SIG-M5 (cell line): ENCODE measurements at regions not wholly inside any gene's neighbourhood (a gene's known extent, or its start where the extent isn't known, plus 50 kb on each side); places are given as distances from the start of the nearest gene placed in this dataset.

Source experiments
- DNase-seq: peaks from one replicate; lab custom pipeline; 2025; lab: John Stamatoyannopoulos, UW

DNA sequence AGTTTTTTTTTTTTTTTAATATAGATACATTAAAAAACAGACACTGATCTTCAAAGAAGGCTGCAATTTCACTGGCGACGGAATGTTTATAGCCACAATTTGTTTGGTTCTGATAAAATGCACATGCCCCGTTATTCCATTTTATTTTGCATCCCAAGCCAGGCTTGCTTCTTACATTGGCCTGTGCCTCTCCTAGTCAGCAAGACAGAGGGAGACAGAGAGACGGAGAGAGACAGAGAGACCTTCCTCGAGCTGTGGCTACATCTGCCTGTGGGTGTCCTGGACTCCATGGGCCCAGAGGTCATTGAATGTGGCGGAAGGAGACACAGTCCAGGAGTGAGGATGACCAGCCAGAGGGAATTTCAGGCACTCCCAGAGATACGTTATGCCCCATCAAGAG lies 926.6 kb downstream of the VRK1 start:
- DNase-seq = no peak

DNA sequence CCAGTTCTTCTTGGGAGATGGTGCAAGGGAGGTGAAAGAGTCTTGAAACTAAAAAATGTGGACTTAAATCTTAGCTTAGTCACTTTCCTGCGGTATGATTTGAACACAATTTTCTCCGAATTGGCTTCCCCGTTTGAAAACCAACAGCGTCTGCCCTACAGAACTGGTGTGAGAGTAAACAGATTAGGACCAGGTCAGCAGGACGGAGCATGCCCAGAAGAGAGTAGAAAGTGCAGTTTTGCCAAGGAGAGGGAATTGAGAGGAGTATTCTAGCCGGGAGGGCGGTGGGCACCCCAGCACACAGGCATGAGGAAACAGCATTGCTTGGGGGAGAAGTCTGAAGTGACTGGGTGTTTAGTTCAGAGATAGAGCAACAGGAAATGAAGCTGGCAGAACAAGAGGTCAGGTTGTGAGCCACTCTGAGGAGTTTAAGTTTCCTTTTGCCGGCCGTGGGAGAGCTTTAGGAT lies 927.1 kb downstream of the VRK1 start:
- DNase-seq = no peak

DNA sequence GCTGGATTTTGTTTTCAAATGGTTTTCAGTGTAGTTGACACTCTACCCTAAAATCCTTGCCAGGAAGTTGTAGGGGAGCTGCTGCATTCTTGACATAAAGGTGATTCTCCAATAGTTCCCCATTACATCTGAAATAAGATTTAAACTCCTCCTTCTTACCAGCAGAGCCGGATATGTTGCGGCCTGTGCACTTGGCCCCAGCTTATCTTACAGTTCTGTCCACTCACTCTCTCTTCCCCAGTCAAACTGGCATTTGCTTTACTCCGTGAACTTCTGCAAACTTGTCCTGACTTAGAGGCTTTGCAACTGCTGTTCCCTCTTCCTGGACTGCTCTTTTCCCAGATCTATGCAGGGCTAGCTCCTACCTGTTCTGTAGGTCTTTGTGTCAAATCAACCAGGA lies 929.5 kb downstream of the VRK1 start:
- DNase-seq = no peak

DNA sequence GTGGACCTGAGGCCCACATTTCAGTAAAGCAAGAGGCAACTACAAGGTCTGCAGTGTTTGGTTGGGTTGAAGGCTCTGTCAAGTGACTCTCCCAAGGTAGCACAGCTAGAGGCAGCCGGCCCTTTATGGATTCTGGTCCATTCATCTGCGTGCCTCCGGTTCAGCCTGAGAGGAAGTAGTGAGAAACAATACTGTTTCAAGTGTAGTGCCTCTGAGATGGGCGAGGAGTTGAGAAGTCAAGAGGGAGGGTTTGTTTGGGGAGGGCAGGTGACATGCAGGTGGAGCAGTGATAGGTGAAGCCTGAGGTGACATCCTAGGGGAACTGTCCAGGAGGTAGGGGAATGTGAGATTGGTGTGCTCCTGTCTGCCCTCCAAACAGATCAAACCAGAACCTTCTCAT lies 933.5 kb downstream of the VRK1 start:
- DNase-seq = no peak

DNA sequence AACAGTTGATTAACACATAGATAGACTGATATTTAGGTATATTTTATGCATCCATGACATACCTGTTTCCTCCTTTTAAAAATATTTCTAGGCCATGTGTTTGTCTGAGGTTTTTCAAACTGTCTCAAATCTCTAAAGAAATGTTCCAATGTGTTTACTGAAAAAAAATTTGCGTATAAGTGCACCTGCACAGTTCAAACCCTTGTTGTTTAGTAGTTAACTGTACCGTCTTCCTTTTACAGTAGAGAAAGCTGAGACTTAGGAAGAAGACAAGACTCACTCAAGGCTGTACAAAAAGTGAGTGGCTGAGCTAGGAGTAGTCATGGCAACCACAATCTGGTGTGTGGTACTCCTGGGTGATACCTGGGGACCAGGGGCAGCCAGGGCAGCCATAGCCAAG lies 934.6 kb downstream of the VRK1 start:
- DNase-seq = no peak

DNA sequence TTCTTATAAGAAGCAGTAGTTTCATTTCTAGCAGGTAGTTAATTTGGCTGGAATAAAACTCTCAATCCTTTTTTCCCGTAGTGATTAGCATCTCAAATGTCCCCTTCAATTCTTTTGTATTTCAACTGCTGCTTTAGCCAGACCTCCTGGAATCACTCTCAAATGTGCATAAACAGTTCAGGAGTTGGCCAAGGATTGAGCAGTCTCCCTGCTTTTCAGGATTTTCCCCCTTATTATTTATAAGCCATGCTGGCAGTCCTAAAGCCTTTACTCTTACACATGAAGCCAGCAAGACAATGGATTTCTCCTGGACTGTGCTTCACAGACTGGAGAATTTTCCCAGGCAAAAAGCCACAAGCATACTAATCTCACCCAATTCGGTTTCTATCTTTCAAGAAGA lies 950.1 kb downstream of the VRK1 start:
- no peak for DNase-seq

DNA sequence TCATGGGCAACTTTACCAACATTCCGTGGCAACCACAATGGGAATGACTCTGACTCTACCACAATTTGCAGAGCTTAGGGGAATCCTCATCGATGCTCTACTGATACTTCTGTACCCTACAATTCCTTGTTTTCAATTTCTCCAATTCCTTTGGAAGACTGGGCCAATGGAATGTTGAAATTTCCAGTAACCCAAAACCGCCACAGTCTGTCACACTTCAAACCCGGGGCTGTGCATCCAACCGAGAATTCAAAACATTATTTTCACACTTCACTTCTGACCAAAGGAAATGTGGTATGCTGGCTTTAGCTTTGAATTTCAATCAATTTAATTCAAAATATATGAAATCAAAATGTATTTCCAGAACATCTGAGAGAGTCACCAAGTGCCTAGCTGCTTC lies 951.4 kb downstream of the VRK1 start:
- no peak for DNase-seq

DNA sequence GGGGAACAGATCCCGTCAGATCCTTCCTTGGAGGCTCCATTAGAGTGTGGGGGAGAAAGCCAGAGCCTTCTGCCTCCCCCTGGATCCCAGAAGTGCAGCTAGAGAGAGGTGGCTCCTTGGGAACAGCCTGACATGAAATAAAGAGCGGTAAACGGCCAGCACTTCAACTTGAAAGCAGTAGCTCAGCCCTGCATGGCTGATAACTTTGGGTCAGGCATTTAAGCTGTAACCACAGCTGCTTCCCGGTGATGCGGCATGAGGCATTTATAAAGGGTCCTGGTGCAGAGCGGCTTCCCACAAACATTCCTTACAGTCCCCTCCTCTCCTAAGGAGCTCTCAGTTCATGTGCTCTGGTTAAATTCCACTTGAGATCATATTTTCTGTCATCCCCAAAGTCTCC lies 960.3 kb downstream of the VRK1 start:
- DNase-seq = no peak

DNA sequence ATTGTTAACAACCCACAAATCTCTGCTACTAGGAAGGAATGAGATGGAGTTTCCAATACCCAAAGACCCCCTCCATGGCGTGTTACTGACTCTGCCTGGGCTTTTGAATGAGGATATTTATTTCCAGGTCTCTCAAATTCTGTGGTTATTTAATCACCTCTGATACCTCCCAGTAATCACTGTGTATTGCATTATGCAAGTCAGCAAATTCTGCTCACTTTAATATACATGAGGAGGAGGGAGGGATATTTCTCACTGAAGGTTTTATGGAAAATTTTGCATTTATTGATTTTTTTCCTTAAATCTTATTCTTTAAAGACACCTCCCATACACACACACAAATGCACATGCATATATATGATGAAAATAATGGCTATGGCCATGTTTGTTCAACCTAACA lies 962.9 kb downstream of the VRK1 start:
- no peak for DNase-seq

DNA sequence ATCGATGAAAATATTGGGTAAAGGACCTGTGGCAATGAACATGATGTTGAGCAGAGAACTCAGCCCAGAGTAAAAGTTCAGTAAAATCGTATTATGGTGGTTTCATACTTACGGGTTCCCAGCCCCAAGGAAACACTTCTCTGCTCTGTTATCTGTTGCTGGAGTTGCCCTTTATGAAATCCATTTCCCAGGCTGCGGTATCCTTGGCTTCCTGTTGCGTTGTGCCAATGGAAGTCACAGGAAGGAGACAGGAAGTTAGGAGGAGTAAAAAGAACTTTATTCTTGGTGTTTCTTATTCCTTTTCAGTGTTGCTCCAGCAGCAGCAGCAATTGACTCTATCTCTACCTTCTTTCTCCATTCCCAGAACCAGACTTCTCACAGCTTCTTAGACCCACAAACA lies 965.2 kb downstream of the VRK1 start:
- DNase-seq = no peak

DNA sequence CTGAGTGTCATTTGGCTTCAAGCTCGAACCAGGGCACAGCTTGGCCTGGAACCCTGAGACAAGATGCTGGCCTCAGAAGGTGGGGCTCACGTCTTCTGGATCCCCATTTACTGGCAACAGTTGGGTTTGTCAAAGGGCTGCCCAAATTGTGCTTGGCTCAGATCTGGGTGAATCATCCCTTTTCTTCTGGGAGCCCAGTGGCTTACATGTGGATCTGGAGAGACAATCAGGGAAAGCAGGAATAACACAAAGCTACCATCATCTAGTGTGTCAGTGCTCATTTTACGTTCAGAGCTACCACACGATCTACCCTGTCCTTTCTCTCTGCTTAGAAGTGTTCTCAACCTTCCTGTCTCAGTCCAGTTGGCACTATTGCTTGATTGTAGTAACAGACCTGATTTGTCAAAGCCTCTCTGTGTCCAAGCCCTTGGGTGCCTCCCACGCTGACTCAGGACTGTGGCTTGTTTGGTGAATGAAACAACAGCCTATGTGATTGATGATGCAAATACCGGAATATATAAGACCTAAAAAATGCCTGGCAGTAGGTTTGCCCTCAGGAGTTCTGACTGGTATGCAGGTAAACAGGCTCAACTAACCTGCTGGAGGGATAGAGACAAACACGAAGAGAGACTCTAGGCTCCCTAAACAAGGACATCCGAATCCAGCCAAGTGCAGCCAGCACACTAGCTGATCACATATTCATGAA lies 974.3 kb downstream of the VRK1 start:
- DNase-seq = no peak

DNA sequence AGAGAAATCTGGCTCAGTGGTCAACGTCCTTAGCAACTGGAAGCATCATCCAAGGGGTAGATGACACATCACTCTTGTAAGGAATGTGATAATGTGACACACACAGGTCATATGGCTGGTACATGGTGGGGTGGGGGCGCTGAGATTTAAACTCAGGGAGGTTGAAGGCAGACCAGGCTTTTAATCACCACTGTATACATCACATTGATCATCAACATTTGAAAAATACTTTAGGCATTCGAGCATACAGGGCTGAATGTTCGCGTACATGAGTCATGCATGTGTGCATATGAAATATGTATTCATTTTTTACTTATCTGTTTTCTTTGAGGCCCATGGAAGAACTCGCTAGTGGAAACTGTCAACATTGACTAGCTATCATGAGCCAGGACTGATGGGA lies 976.4 kb downstream of the VRK1 start:
- no peak for DNase-seq

DNA sequence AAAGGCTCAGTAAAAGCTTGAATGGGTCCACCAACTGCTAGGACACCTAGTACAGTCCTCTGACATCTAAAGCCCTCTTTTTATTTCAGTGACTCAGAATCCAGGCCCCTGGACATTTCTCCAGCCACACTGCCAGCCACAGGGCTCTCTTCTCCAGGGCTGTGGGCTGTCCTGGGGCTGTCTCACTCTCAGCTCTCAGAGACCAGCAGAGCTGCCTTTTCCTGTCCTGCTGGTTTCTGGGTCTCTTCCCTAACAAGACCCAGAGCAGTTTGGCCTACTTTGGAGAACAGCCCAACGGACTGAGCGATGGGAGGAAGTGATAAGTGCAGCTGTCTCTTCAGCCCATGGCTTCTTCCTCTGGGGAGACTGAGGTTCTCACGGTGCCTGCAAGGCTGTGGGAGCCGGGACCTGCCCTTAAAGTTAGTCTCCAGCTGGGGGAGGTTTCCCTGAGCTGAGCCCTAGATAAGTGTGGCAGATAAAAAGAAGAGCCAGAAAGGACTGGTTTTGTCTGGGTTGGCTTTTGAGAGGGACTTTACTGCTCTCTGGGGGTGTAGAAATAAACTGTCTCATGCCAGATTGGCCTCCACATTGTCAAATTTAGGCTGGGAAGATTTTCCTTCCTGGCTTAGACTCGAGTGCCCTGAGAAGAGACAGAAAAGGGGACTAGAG lies 979.8 kb downstream of the VRK1 start:
- no peak for DNase-seq

DNA sequence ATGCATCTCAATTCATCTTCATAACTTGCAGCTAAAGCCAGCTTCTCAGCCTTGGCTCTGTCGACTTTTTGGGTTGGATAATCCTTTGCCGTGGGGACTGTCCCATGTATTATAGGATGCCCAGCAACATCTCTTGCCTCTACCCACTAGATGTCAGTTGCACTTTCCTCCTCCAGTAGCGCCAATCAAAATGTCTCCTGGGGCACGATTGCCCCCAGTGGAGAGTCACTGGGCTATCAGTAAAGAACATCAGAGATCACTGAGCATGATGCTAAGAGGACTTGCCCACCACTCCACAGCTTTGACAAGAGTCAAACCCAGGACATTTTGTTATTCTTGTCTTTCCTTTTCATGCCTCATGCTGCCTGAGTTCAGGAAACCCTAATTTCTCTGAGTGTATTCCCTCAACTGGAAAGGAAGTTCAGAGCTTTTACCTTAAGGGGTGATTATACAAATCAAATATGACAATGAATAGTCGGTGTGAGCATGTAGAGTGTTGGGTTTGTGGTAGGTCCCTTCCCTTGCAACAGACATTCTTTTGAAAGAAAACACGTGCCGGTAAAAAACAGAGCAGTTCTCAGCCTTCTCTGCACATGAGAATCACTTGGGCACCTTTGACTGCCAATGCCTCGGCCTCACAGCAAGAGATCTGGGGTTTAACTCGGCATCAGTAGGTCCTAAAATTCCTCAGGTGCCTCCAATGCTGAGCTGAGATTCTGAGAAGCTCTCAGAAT lies 980.6 kb downstream of the VRK1 start:
- DNase-seq = no peak

DNA sequence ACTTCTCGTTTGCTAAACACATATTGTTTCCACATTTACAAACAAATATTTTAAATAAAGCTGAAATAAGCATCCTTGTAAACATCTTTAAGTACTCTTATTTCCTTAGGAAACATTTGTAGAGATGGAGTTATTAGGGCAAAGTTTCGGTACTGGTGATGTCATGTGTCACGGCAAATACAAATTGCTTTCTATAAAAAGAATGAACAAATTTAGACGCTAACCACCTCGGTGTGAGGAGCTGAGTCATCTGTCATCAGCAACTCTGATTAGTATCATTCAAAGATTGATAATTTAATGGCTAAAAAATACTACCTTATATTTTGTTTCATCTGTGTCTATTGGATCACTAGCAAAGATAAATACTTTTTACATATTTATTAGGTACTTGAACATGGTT lies 982.0 kb downstream of the VRK1 start:
- DNase-seq = no peak

DNA sequence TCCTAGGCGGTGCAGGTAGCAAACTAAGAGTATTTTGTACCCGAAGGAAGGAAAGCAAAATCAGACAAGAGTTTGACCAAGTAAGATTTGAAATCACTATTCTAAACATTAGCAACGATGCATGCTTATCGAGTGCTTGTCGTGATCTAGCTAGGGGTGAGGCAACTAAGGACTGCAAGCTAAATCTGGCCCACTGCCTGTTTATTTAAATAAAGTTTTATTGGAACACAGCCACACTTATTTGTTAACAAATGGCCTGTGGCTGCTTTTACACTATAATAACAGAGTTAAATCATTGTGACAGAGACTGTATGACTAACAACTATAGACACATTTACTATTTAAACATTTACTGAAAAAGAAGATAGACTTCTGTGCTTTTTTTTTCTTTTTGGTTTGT lies 983.6 kb downstream of the VRK1 start:
- DNase-seq = no peak

DNA sequence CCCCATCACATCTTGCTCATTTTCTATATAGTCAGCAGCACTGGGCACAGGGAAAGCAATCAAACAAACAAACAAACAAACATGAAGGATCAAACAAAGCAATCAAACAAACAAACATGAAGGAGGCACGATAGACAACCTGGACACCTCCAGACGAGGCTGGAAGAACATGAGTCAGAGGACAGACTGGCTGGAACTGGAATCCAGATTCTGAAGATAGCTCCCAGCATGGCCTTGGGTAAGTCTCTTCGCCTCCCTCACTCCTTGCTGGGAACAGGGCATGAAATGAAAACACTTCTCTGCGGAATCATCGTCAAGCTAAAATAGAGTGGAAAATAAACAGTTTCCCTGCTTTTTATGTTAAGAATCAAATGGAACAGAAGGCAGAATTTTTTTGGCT lies 984.8 kb downstream of the VRK1 start:
- no peak for DNase-seq

DNA sequence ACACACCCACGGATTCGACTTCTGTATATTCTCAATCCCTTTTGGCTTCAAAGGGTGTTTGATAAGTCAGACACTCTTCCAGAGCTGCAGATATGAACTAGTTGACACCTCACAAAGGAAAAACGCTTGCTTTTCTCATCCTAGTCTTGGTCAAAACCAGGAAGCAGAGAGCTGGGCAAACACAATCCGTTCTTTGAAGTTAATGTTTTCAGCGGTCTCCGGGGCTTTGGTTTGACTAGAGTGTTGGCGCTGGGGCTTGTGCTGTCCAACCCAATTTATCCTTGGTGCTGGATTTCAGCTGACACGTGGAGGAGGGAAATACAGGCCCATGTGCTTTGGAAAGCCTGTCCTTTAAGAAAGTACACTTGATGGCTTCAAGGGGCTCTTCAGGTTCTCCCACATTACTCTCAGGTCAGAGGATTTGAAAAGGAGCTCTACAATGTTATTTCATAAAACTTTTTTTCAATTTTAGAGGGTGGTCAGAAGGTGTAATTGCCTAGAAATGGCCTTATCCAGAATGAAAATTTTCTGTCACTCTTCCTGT lies 985.8 kb downstream of the VRK1 start:
- no peak for DNase-seq

DNA sequence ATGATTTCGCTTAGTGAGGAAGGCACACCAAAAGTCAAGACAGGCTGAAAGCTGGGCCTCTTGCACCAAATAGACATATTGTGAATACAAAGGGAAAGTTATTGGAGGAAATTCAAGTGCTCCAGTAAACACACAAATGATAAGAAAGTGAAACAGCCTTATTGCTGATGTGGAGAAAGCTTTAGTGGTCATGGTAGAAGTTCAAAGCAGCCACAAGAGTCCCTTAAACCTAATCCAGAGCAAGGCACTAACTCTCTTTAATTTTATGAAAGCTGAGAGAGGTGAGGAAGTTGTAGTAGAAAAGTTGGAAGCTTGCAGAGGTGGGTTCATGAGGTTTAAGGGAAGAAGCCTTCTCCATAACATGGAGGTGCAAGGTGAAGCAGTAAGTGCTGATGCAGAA lies 988.3 kb downstream of the VRK1 start:
- DNase-seq = no peak

DNA sequence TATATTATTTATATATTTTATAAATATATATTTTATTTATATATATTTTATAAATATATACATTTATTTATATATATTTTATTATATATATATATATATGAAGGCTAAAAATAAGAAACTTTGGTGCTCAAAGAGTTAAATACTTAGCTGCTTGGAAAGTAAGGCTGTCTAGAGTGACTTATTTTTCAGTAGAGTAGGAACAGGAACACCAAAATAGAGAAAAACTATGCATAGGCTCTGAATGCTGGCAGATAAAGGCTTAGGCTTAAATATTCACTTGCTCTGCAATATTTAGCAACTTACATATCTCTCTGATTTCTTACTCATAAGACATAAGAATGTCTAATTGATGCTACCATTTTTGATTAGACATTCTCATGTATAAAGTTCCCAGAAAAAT lies 991.2 kb downstream of the VRK1 start:
- no peak for DNase-seq

DNA sequence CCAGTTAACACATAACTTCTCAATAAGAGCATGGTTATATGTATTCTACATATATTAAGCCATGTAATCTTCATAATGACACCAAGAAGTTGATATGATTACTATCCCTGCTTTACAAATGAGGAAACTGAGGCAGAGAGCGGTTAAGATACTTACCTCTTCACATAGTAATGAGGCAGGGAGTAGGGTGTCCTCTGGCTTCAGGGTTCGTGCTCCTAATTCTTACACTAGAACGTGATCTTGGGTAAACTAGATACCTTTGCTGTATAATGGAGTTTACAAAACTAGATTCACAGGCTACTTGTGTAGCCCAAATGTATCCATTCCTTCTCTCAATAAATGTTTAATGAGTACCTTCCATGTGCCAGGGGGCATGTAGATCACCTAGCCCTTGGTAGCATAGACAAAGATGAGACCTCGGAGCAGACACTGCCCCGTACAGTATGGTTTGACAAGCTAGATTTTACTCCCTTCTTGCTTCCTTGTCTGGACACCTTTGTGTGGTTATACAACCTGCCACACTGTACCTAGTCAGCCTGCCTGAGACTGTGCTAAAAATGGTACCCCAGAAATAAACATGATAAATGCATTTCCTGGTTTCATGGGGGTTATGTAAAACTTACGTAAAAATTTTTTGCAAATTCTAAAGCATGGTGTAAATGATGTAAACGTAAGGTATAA lies 991.8 kb downstream of the VRK1 start:
- no peak for DNase-seq

DNA sequence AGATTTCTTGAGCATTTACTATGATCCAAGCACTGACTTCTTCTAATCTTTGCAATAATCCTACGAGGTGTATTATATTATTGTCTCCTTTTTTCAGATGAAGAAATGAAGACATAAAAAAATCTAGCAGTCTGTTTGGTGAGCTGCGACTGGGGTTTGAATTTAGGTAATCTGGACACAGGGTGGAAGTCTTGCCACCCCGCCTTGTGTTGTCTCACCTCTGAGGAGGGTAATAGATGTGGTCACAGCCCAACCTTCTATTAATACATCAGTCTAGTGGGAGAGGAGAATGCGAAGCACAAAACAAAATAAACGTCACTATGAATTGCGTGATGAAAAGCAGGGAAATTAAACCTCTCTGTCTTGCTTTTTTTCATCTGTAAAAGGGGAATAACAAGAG lies 993.9 kb downstream of the VRK1 start:
- no peak for DNase-seq

DNA sequence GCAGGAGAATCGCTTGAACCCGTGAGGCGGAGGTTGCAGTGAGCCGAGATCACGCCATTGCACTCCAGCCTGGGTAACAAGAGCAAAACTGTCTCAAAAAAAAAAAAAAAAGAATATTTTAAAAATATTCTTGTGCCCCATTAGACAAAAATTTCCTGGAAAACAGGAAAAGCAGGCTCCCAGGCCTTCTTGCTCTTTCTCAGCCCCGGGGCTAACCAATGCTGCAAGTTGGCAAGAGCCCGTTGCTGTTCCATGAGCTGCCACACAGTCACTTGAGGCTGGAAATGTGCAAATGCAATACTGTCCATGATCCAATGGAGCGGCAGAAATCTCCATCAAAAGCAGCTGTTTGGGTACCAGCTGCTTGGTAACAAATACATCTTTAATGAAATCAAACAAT lies 994.7 kb downstream of the VRK1 start:
- no peak for DNase-seq
